ENCODE measurements at regions not wholly inside any gene's neighbourhood (a gene's known extent, or its start where the extent isn't known, plus 50 kb on each side); places are given as distances from the start of the nearest gene placed in this dataset.

GRCh38 chr4:82201805-82202641 lies 171.8 kb downstream of the HNRNPD start:
- TF ChIP-seq POLR2AphosphoS5 (IDR thresholded peaks at IDR 0.05) (no peak), CTCF (IDR thresholded peaks at IDR 0.05) (peak; percentile 44 to 63 (median 58)), POLR2A (IDR thresholded peaks at IDR 0.05) (no peak)

Measured in transverse colon (tissue), 4 donors.